ENCODE measurements at regions not wholly inside any gene's neighbourhood (a gene's known extent, or its start where the extent isn't known, plus 50 kb on each side); places are given as distances from the start of the nearest gene placed in this dataset.

GRCh38 chr7:348962-349743 lies 59.2 kb downstream of the FOXL3 start:
- no peak for TF ChIP-seq CTCF (conservative IDR thresholded peaks at IDR 0.05)
- no CpG with 5 or more reads among the region's 34 CpGs for WGBS (ENCODE audit: extremely low coverage, insufficient read length, low lambda C conversion rate)
- H3K4me1 Mint-ChIP-seq, result peaks cover 0 to 6% of the 10 kb centered on the region in 2 experiments; a peak in 1 of 4 replicates
- Histone ChIP-seq H3K23me2 (ENCODE audit: insufficient read length, low read depth, low read length, poor library complexity, severe bottlenecking) (no peaks in the 10 kb centered on the region), H3K79me1 (ENCODE audit: insufficient read depth, low read depth, low read length, poor library complexity, severe bottlenecking) (no peaks in the 10 kb centered on the region), H3K4me2 (ENCODE audit: insufficient read depth, insufficient read length, low read length) (no peak overlapping the region), H3K4me1 (ENCODE audit: insufficient read depth, low read length) (no peaks in the 10 kb centered on the region), H2BK20ac (ENCODE audit: low read depth, low read length, poor library complexity, severe bottlenecking) (no peak overlapping the region), H3K4ac (ENCODE audit: low read depth, low read length) (no peak overlapping the region), H3K18ac (ENCODE audit: insufficient read length, low read depth, low read length) (no peak overlapping the region), H3K14ac (ENCODE audit: insufficient read depth, low read length) (no peak overlapping the region), H3T11ph (ENCODE audit: low read length) (no peak overlapping the region), H3K27ac (ENCODE audit: insufficient read length, low read depth, low read length) (no peak overlapping the region), H2BK12ac (ENCODE audit: insufficient read length, low read depth, low read length) (no peak overlapping the region), H3K27me3 (ENCODE audit: insufficient read depth, low read length) (no peaks in the 10 kb centered on the region), H3K79me2 (ENCODE audit: insufficient read depth, low read length) (no peaks in the 10 kb centered on the region), H4K20me1 (ENCODE audit: control insufficient read depth, insufficient read depth, insufficient read length) (peaks cover 2% of the 10 kb centered on the region), H2BK120ac (ENCODE audit: low read depth, low read length, poor library complexity, severe bottlenecking) (no peak overlapping the region), H2AK5ac (ENCODE audit: insufficient read length, low read length) (no peak overlapping the region), H3K56ac (ENCODE audit: insufficient read length, low read depth, low read length) (no peak overlapping the region), H4K8ac (replicated peaks; ENCODE audit: insufficient read length, low read depth, low read length) (no peak overlapping the region), H3K23ac (ENCODE audit: insufficient read length, low read depth, low read length) (no peak overlapping the region), H2BK15ac (ENCODE audit: low read depth, low read length) (no peak overlapping the region), H2BK5ac (ENCODE audit: insufficient read length, low read length) (no peak overlapping the region), H4K91ac (ENCODE audit: insufficient read length, low read depth, low read length) (no peak overlapping the region), H4K5ac (ENCODE audit: insufficient read length, low read depth, low read length) (no peak overlapping the region), H3K9ac (ENCODE audit: extremely low read depth, insufficient read length, low read length) (no peak overlapping the region), H2AFZ (ENCODE audit: low read length) (no peak overlapping the region), H3K9me3 (ENCODE audit: control insufficient read depth, low read depth, low read length) (no peaks in the 10 kb centered on the region)
- H3K4me3 Mint-ChIP-seq, result no peak overlapping the region
- H3K27me3 Mint-ChIP-seq (ENCODE audit: low read depth), result peaks cover 3% of the 10 kb centered on the region; the same call in 1 of the 2 replicates
- no peaks in the 10 kb centered on the region; a peak in 1 of 5 replicates for H3K9me3 Mint-ChIP-seq
- no peak for DNase-seq
- no peak overlapping the region for H3K27ac Mint-ChIP-seq
- H3K36me3 Mint-ChIP-seq (ENCODE audit: insufficient read depth in 1 of 3, low read depth in 3 of 3), result no peaks in the 10 kb centered on the region; a peak in 1 of 7 replicates
